Heart left ventricle (tissue), 16 donors: ENCODE measurements at regions not wholly inside any gene's neighbourhood (a gene's known extent, or its start where the extent isn't known, plus 50 kb on each side); places are given as distances from the start of the nearest gene placed in this dataset.

Experiments
- ATAC-seq, 4 donors: fragments of 200-7000 bp; cut with Tn5 transposase; one replicate each; pipeline ENCODE4 v1.9.1; 2020 to 2022; ENCODE audit warnings: moderate library complexity in 4 of 4, mild to moderate bottlenecking in 3 of 4, moderate number of reproducible peaks in 1 of 4
- DNase-seq, 5 donors: peaks; one replicate each; pipeline ENCODE4 v3.0.0-alpha.2; 2020
- H3K27ac ChIP-seq, 12 donors: fragments of 200-600 bp; sonication (generic) in 4 of 12; one replicate each; pipeline versions ENCODE4 v1.5.0 to v1.8.0; 2016 to 2022; ENCODE audit warnings: mild to moderate bottlenecking in 2 of 12
- H3K27me3 ChIP-seq, 9 donors: fragments of 200-600 bp; sonication (generic) in 2 of 9; one replicate each; pipeline versions ENCODE4 v1.5.1 to v1.8.0; 2016 to 2022; ENCODE audit warnings: mild to moderate bottlenecking in 3 of 9
- H3K36me3 ChIP-seq, 9 donors: fragments of 200-600 bp; sonication (generic) in 2 of 9; one replicate each; pipeline versions ENCODE4 v1.5.0 to v1.8.0; 2018 to 2022; ENCODE audit warnings: mild to moderate bottlenecking in 2 of 9
- H3K4me1 ChIP-seq, 12 donors: fragments of 200-600 bp; sonication (generic) in 4 of 12; one replicate each; pipeline versions ENCODE4 v1.5.0 to v1.8.0; 2016 to 2022; ENCODE audit warnings: mild to moderate bottlenecking in 3 of 12
- H3K4me3 ChIP-seq, 12 donors: fragments of 200-600 bp; sonication (generic) in 4 of 12; one replicate each; pipeline versions ENCODE4 v1.5.0 to v1.8.0; 2017 to 2022; ENCODE audit warnings: mild to moderate bottlenecking in 9 of 12, moderate library complexity in 4 of 12
- H3K9me3 ChIP-seq, 12 donors: fragments of 200-600 bp; sonication (generic) in 4 of 12; one replicate each; pipeline versions ENCODE4 v1.5.0 to v1.8.0; 2016 to 2022; ENCODE audit warnings: mild to moderate bottlenecking in 1 of 12
- POLR2A ChIP-seq, 2 donors: fragments of 450-650 bp; IDR thresholded peaks; one replicate each; pipeline ENCODE4 v1.6.1; 2017; ENCODE audit warnings: antibody characterized with exemption in 2 of 2, mild to moderate bottlenecking in 2 of 2, moderate library complexity in 2 of 2
- WGBS, 4 donors: extraction: QIAGEN DNeasy Blood & Tissue Kit in 2 of 4; methylation state at CpG; one replicate each; pipeline versions ENCODE4 v1.1.5 to v1.1.7; 2013 to 2018; 5-methylcytosine and 5-hydroxymethylcytosine counted together
- intact Hi-C, 10 donors: fragments of 100-400 bp; cut with DNase I; formaldehyde crosslinking; loops; one replicate each; pipeline versions ENCODE4 v1.11.1 to v1.14.2; 2022
- TF ChIP-seq, protein P1 (sequence below), 12 donors: fragments of 200-600 bp; sonication (generic) in 4 of 12; IDR thresholded peaks; one replicate each; pipeline versions ENCODE4 v1.5.0 to v1.8.0; 2018 to 2022; ENCODE audit warnings: antibody characterized with exemption in 12 of 12, mild to moderate bottlenecking in 5 of 12
- donor health status: ischemic (EF 13 %, LVEDD 7.1; RV severe dilation, severe dysfunction).
- donor health status: healthy with polysubstance abuse.
- donor health status: DM: no; HTN: yes; CAD: no.
- donor health status: DM: no; HTN: no; CAD: no.
- donor health status: ischemic (EF 25% LVEDD 6.9; RV normal size, moderate dysfunction).
- donor health status: ischemic (EF 25% LVEDD 5.7; RV mildly dilated, moderate dysfunction).
- donor health status: healthy.
- donor health status: DM: yes; HTN: yes; CAD: no.
- donor health status: ischemic (EF 35%, LVEDD 5.7; RV mildly dilated, moderate dysfunction).
- donor health status: nonischemic (EF 11% LVEDD 7.7; RV severe dilation, severe dysfunction).
- donor health status: DM: yes; HTN: yes; CAD: no.
- donor health status: PGD.
- donor health status: ischemic (EF 29% LVEDD 5.4; RV normal size, mild dysfunction).
- donor health status: nonischemic (EF 23%, LVEDD 6.1; RV moderate dilation, normal function).

DNA sequence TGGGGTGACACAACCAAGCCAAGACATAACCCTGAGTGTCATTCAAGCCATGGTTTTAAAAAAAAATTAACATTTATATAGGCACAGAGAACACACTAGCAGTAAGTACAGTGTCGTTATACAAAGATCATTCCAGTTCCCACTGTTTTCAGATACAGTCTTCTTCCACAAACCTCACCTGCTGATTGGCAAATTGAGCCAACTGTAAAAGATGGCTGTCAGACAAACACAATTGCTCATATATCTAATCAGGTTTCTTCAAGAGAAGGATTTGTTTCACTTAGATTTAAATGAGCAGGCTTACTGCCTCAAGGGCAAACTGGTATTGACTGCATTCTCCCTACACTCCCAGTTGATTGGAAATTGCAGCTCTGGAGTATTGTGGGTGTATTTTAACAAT is 308.9 kb downstream of the RBM26 start:
- Histone ChIP-seq H3K9me3 (no peaks in the 10 kb centered on the region), H3K27ac (no peak overlapping the region), H3K27me3 (no peaks in the 10 kb centered on the region), H3K36me3 (no peaks in the 10 kb centered on the region), H3K4me3 (no peak overlapping the region), H3K4me1 (no peaks in the 10 kb centered on the region)
- no peak for ATAC-seq
- intact Hi-C loops, result no loop called here
- no peak for DNase-seq
- 68 to 86% (median 74%) methylated on average over 1 of the region's 1 CpG for WGBS, 4 donors
- TF ChIP-seq POLR2A (IDR thresholded peaks at IDR 0.05), result no peak
- TF ChIP-seq, protein P1, sequence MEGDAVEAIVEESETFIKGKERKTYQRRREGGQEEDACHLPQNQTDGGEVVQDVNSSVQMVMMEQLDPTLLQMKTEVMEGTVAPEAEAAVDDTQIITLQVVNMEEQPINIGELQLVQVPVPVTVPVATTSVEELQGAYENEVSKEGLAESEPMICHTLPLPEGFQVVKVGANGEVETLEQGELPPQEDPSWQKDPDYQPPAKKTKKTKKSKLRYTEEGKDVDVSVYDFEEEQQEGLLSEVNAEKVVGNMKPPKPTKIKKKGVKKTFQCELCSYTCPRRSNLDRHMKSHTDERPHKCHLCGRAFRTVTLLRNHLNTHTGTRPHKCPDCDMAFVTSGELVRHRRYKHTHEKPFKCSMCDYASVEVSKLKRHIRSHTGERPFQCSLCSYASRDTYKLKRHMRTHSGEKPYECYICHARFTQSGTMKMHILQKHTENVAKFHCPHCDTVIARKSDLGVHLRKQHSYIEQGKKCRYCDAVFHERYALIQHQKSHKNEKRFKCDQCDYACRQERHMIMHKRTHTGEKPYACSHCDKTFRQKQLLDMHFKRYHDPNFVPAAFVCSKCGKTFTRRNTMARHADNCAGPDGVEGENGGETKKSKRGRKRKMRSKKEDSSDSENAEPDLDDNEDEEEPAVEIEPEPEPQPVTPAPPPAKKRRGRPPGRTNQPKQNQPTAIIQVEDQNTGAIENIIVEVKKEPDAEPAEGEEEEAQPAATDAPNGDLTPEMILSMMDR (IDR thresholded peaks at IDR 0.05), result no peak

DNA sequence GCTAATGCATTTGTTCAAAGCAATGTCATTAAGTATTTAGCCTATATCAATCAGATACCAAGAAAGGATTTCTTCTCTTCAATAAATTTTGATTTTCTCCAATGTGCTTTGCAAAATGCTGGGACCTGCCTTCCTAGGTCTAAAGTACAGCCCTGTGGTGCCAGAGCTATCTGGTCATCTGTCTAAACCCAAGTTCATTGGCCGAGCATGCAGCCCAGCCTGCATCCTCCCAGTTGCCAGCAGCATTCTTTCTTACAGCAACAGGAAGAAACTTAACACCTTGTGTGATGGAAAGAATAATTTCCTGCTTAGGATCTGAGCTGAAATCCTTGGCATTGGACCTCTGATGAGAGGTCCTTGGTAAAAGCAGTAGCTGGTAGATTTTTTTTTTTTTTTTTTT is 310.0 kb downstream of the RBM26 start:
- H3K9me3 ChIP-seq, result no peaks in the 10 kb centered on the region
- no peaks in the 10 kb centered on the region for H3K27me3 ChIP-seq
- intact Hi-C loops, result no loop called here
- no peak for TF ChIP-seq POLR2A (IDR thresholded peaks at IDR 0.05)
- TF ChIP-seq, protein P1 (IDR thresholded peaks at IDR 0.05), result no peak
- no peaks in the 10 kb centered on the region for H3K4me1 ChIP-seq
- ATAC-seq (no peak), DNase-seq (no peak)
- no peak overlapping the region for H3K4me3 ChIP-seq
- H3K27ac ChIP-seq, result no peak overlapping the region
- H3K36me3 ChIP-seq, result no peaks in the 10 kb centered on the region
- 11 to 20% (median 13%) methylated on average over 1 of the region's 1 CpG for WGBS, 4 donors

DNA sequence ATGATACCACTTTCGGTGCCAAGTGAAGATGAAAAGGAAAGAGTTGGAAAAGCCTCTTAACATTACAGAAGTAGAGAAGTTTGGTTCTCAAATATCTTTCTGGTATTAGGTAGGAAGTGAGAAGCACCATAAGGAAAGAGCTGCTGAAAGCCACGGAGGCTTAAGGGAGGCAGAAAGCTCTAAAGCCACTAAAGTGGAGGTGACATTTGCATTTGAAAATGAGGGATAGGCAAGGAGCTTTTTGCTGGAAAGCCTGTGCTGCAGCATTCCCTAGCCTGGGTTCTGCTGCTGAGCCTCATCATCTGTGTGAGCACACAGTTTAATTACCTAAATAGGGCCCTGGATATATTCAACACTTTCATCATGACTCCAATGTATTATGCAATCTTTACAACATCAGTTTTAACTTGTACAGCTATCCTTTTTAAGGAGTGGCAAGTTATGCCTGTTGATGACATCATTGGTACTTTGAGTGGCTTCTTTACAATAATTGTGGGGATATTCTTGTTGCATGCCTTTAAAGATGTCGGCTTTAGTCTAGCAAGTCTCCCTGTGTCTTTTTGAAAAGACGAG is 315.4 kb downstream of the RBM26 start:
- H3K36me3 ChIP-seq, result no peaks in the 10 kb centered on the region
- no peaks in the 10 kb centered on the region for H3K27me3 ChIP-seq
- no peaks in the 10 kb centered on the region for H3K4me1 ChIP-seq
- no peak for TF ChIP-seq POLR2A (IDR thresholded peaks at IDR 0.05)
- TF ChIP-seq, protein P1 (IDR thresholded peaks at IDR 0.05), result no peak
- DNase-seq (no peak), ATAC-seq (no peak)
- intact Hi-C loops, result no loop called here
- 68 to 79% (median 79%) methylated on average over 4 of the region's 4 CpGs for WGBS, 4 donors
- no peaks in the 10 kb centered on the region for H3K9me3 ChIP-seq
- H3K4me3 ChIP-seq, result no peak overlapping the region
- no peak overlapping the region for H3K27ac ChIP-seq

DNA sequence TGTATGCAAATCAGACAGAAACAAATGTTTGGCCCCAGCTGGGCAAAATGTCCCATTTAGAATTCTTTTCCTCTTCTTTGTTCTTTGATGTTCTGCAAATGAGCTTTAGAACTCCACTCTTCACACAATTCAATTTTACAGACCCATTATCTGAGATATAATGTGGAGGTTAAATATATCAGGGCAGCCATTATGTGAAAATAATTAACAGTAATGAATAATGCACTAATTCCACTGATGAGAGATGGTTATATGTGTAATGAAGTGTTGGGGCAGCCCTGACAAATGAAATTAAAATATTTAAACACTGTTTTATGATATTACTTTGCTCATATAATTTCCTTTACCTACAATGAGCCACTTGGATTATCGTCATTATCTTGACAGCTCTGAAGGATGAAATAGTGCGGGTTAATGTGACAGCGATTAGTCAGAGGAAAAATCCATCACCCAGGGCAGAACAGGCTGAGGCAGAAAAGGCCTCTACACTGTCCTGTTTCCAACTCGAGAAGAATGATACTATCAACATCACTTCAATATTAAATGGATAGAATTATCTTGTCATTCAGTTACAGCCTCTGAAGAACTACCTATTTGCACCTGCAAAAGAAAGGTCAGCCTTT is 321.1 kb downstream of the RBM26 start:
- Histone ChIP-seq H3K27me3 (no peaks in the 10 kb centered on the region), H3K4me3 (no peak overlapping the region), H3K27ac (no peak overlapping the region), H3K9me3 (no peaks in the 10 kb centered on the region), H3K36me3 (no peaks in the 10 kb centered on the region), H3K4me1 (no peaks in the 10 kb centered on the region)
- intact Hi-C loops, result no loop called here
- TF ChIP-seq, protein P1 (IDR thresholded peaks at IDR 0.05), result no peak
- TF ChIP-seq POLR2A (IDR thresholded peaks at IDR 0.05), result no peak
- ATAC-seq (no peak), DNase-seq (no peak)
- WGBS, 4 donors, result 56 to 71% (median 67%) methylated on average over 4 of the region's 4 CpGs
